ENCODE measurements at regions not wholly inside any gene's neighbourhood (a gene's known extent, or its start where the extent isn't known, plus 50 kb on each side); places are given as distances from the start of the nearest gene placed in this dataset.
"Not testable (repeated sequence)": the region's sequence is repeated elsewhere in the genome, so short reads cannot be mapped to it uniquely, and the experiment has no call there.

DNA sequence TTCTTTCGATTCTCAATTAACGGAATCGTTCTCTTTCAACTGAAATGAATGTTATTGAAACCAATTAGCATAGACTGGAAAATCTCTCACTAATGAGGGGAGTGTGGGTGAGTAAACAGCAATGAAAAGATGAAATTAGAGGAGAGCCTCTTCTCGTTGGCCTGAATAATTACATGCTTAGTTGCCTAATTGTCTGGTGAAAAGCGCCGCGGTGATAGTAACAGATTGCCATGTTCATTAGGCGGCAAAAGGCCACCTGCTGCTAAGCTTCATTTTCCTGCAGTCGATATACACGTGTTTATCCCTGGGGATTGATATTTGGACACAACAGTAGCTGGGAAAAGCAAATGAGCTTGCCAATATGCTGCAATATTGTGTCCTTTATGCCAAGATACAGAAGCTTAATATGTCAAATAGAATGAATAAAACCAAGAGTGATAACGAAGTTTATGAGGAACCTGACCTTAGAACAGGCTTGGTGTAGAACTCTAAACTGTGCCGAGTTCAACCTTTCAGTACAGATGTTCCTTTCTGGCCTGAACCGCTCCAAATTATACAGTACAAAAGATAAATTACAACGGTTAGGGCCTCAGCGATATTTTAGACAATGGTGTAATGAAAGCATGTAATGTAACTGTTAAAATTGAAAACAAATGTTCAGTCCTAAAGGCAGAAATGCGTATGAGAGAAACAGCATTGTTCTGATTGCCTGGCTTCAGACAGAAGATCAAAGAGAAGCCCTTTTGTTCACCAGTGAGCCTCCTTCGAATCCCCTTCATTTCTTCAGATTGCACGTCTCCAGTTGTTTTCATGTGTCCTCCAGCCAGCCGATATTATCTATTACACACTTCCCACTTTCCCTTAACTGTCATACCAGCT is 185.2 kb downstream of the SHOX2 start:
- DNase-seq (ENCODE audit: low spot score) = no peak

DNA sequence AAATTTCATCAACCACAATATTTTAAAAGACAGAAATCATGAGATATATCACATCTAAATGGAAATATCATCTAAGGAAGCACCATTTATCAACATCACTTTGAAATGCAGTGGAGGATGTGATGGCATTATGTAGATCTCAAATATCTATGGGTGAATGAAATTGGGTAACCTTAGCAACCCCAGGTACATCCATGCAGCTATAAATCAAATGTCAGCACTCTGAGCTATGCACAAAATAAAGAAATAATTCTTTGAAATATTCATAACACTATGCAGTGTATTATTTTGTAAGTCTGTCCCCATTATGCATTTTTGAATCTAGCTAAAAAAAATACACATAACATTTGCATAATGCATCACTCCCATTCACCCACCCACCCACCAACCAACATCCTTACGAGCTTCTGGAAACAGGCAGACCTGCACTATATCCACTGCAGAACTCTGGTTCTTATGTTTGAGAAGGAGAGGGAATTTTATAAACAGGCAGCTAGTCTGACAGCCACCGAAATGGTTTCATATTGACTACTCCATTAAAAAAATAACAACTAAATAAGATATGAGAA is 186.8 kb downstream of the SHOX2 start:
- no peak for DNase-seq (ENCODE audit: low spot score)

DNA sequence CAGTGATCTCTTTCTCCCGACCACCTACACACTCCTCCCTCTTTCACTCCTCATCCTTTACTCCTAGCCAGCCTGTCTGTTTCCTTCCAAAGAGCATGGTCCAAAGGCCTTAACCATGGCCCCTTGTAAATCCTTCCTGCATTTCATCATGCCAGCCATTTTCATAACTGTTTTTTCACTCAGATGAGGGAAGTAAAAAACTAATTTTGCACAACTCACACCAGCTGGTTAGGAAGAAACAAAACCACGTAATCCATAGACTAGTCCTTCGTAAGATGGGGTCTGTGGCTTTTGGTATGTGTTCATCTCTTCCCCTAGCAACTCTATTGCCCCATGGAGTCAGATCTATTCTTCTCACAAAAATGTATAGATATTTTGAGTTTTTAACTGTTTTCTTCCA is 187.8 kb downstream of the SHOX2 start:
- no peak for DNase-seq (ENCODE audit: low spot score)

DNA sequence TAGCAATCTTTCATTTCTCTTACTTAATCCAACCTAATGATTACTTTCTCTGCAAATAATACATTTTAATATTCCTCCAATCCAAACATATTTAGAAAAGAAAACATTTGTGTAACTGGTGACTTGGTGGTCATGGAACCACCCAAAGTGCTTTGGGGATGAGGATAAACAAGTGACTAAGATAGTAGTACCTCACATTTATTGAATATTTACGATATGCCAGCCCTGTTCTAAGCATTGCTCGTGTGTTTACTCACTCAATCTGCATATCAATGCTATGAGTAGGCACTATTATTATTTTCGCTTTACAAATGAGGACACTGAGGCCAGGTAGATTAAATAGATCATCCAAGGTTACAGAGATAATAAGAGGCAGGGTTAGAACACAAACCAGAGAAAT is 189.5 kb downstream of the SHOX2 start:
- DNase-seq (ENCODE audit: low spot score) = no peak

DNA sequence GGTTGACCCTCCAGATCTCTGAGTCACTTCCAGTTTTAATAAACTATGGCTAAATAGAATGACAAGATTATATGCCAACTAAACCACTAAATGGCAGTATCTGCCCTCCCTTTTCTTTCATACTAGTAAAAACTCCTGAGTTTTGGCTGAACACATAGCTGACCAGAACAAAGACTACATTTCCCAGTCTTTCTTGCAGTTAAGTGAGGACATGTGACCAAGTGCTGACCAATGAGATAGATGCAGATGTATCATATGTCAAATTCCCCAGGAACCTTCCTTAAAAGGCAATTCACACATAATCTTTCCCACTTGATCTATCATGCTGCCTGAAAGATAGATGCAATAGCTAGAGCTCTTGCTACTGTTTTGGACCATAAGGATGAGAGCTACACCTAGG is 191.3 kb downstream of the SHOX2 start:
- DNase-seq (ENCODE audit: low spot score) = no peak

DNA sequence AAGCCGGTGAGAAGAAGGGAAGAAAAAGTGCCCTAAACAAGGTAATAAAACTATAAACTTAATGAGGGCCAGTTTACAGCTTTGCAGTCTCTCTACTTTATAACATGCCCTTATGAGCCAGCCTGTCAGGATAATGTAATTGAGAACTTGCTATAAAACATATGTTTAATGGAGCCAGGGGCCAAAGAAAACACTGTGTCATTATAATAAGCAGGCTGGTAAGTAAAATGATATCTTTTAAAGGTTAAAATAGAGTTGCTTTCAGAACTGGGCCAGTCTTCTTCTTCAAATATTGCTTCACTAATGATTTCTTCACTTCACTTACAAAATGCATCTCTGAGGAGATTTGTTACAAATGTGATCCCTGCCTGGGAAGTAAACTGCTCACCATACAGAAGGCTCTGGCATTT is 192.5 kb downstream of the SHOX2 start:
- no peak for DNase-seq (ENCODE audit: low spot score)

DNA sequence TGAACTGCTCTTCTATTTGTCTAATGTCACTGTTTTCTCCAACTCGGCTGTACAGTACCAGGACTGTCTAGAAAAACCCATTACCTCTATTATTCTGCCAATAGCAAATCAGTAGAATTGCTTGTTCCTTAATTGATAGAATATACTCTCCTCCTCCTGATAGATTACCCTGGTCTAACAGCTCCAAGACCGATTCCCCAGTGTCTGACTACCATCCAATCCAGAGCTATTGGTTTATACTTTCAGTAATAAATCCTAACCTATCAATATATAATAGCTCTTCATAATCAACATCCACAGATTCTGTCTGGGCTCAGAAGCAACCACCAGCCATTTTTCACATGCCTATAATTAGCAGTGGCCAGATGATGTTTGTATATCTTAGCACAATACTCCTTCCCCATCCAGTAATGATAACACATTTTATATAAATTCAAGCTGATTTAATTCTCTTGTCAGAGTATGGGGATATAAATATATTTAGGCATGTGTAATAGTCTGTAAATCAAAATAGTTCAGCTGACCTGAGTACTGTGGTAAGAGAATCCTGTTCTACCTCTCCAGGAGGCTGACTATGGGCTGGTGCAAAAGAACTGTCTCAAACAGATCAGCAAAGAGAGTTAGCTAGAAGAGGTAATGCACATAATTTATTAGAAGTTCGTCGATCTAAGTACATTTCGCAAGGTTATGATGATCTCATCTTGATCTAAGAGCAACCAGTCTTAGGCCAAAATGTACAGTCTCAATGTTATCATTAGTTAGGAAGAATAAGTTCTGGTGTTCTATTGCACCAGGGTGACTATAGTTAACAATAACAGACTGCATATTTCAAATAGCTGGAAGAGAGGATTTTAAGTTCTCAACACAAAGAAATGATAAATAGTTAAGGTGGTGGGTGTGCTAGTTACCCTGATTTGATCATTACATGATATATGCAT is 193.4 kb downstream of the SHOX2 start:
- DNase-seq (ENCODE audit: low spot score) = no peak

DNA sequence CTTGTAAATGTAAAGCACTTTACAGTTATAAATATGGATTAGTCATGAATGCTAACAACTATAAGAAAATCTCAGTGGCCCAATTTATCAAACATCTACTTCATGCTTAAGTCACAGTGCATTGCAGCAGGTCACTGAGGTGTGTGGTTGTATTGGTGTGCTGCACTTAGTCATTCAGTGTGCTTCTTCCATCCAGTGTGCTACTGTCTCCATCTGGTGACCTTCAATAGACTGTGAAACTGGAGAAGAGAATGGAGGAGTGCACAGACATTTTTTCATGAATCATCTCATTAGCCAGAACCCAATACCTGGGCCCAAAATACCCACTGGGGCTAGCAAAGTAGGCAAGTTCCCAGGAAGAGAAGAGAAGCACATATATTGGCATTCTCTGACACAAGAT is 199.6 kb downstream of the SHOX2 start:
- no peak for DNase-seq (ENCODE audit: low spot score)

DNA sequence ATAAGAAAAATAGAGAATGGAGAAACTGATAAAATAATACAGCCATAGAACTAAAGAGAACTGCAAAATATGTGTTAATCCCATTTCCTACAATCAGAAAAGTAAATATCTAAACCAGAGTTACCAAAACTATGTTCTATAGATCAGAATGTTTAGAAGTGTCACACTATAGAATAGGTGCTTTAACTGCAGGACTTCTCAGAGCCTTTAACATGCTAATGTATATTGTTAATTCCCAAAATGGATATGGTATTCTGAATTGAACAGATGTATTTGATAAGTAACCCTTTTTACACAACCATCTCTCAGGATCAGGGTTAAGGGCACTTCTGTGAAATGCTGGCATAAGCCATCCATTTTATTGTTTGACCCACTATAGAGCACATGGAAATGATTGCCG is 200.3 kb downstream of the SHOX2 start:
- no peak for DNase-seq (ENCODE audit: low spot score)

DNA sequence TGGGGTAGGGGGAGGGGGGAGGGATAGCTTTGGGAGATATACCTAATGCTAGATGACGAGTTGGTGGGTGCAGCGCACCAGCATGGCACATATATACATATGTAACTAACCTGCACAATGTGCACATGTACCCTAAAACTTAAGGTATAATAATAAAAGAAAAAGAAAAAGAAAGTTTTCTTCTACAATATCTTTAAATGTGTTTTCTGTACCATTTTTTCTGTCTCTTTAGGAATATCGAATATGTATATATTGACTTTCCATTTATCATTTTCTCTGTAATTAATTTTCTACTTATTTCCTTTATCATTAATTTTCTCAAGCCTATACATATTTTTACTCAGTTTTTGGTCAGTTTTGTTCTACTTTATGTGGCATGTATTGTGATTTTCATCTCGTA is 203.5 kb downstream of the SHOX2 start:
- not testable (repeated sequence) for DNase-seq (ENCODE audit: low spot score)

DNA sequence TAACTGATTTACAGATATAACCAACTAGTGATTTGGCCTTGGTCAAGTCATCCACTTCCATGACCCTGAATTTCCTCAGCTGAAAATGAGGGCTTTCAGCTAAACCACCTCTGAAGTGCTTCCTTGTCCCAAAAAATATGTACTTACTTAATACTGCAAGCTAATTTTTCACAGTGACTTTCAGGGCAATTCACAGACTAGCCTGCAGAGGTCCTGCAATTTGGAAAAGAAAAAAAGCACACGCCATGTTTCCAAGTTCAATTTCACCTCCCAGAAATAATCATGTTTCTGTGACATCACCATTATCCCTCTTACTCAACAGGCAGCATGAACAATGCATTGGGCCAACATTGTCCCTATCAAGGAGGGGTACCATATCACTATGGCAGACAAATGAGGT is 218.2 kb downstream of the SHOX2 start:
- no peak for DNase-seq (ENCODE audit: low spot score)

DNA sequence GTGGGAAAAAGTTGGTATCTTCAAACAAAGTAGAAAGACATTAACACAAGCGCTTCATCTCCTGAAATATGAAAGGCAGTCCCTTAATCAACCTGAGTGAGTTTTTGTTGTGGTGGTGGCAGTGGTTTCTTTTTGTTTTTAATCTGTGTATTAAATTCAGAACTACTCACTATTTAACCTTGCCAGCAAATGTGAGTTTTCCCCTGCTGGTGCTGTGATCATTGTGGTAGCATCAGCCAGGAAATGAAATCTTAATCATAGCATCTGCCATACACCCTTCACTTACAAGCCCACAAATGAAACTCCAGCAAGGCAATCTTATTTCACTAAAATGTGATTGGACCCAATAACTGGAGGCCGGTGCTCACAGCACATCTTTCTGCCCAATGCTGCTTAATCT is 229.7 kb downstream of the SHOX2 start:
- no peak for DNase-seq (ENCODE audit: low spot score)

DNA sequence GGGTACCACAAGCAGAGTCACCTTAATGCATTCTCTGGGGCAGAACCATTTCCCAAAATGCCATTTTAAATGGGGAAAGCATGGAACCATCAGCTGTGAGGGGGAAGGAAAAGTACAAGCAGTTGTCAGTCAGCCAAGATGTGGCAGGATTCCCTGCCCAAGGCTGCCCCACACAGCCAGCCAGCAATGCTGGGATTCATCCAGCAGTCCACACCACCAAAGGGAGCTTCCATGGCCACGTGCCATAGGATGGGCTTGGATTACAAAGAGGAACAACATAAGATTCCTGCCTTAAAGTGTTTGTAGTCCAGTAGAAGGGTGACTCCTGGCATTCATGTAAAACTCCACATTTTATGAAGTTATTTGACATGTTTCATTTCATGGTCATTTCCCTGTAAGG is 233.3 kb downstream of the SHOX2 start:
- no peak for DNase-seq (ENCODE audit: low spot score)

DNA sequence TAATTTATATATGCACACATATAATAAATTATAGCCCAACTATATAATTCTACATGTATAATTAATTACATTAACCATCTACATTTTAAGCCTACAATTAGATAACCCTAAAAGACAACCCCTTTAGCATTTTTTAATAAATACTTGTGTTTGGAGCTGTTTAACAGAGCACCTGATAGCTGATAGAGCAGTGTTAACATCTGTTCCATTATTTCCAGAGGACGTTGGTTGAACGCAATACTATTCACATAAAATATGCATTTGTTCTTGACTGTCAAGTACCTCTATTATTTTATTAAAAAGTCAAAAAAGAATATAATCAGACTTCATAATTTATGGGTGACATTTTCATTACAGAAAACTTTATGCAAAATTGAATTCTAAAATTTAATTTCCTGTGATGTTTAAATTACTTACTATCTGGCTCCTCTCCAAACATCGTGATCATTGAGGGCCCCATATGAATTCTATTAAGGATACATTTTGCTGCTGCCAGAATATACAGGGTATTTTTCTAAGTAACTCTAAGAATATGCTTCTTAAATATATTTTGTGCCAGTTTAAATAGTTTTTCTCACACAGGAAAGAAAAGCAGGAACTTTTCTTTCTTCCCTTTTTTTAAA is 234.3 kb downstream of the SHOX2 start:
- DNase-seq (ENCODE audit: low spot score) = no peak

DNA sequence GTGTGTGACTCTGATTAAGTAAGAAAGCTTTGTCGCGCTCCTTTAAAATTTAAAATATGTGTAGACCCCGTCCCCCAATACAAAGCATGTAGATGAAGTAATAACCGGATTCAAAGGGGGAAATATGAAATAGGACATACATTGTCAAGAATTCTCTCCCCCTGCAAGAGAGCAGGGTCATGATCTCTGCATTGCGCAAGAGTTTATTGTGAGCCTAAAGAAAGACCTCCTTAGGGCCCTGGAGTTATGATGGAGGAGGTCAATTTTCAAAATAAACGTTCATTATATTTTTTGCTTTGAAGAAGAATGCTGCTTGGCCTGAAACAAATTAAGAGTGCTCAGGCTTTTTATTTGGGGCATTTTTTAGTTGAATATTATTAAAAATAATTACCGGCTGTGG is 235.0 kb downstream of the SHOX2 start:
- no peak for DNase-seq (ENCODE audit: low spot score)

DNA sequence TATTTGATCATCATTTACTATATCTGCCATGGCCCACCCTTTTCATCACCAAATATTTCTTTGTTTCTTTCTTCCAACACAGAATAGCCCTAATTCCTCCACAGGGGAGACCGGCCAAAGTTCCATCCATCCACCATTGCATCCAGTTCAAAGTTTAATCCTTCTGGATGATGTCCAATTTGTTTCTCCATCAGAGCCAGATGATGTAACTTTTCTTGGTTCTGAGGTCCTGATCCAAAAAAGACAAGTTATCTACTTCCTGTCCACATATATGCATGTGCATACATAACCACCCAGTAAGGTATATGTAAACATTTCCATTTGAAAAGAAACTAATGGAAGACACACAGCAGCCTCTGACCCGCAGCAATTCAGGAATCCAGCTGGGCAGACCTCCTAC is 237.3 kb downstream of the SHOX2 start:
- no peak for DNase-seq (ENCODE audit: low spot score)

DNA sequence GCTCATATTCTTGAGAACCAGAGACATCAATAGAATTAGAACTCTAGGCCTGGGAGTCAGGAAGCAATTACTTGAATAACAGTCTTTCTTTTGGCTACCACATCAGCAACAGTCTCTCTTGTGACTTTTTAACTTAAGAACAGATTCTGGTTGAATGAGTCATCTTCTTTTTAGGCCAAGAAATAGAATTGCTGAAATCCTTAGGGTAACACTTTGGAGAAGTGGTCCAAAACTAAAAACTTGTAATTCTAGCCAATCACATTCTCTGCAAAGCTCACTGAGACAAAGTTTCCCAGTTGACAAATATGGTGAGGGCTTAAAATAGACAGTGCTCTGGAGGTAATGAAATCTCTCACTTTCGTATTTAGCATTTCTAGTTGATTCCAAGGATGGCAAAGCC is 238.0 kb downstream of the SHOX2 start:
- DNase-seq (ENCODE audit: low spot score) = no peak

DNA sequence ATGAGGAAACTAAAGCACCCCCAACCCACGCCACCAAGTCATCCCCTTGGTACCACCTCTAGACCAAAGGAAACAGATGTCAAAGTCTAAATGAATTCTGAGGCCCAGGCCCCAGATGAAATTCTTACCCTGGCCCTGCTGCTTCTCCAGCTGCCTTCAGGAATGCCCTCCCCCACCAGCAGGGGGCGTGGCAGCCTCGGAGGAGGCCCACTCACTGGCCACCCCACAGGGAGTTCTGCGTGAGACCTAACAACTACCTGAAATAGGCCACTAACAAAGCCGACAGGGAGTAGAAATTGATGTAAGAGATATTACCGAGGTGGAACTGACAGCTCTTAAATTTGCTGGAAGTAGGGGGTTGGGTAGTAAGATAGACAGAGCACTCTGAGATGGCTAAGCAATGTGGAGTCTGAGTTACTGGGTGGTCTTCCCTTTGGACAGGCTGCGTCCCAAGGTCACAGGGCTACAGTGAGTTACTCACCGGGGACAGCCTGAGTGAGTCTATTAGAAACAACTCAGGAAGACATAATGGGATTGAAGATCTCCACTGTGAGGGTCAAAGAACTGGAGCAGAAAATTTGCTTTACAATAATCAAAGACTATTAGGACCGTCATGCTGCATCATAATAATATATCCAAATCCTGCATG is 240.7 kb downstream of the SHOX2 start:
- peak; percentile 31 for DNase-seq (ENCODE audit: low spot score)

DNA sequence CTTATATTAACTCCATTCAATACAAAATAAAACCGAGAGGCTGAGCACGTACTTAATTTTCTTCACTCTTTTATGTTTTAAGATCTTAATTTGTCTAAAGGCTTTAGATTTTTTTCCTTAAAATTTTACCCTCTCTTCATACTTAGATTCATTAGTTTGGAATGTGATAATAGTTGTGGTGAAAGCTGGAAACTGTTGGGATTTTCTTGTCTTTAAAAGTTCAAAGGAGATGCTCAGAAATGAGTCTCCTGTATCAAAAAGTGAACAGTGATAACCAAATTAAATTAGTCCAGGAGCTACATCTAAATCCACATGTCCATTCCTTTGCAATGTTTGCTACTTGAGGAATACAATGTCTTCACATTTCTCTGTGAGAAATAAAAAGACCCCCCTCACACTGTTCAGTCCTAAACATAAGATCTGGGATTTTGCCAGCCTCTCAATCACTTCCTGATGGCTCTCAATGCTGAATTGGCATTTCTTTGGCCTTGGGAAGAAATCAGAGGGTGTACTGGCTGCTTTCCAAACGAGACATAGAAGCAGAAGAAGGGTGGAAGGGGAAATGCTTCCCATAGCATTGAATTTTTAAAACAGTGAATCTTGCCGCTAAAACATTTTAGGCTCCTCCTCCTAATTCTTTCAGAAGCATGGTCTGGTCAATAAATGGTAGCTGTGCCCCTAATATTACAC is 245.0 kb downstream of the SHOX2 start:
- DNase-seq (ENCODE audit: low spot score) = no peak

DNA sequence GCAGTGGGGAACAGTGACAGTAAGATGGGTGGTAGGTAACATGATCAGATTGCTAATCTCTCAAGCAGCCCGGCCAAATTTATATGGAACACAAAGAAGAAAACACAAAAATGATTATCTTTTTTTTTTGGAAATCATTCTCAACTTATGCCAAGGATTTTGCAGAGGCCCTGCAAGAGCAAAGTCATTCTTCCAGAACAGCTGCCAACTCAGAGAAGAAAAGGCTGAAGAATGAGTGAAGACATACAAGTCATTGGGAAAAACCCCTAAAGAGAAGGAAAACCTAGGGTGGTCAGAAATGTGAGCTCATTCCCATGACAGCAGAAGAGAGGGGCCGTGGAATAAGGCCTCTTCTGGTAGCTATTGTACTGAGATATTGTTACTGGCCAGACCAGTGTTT is 246.7 kb downstream of the SHOX2 start:
- DNase-seq (ENCODE audit: low spot score) = no peak

DNA sequence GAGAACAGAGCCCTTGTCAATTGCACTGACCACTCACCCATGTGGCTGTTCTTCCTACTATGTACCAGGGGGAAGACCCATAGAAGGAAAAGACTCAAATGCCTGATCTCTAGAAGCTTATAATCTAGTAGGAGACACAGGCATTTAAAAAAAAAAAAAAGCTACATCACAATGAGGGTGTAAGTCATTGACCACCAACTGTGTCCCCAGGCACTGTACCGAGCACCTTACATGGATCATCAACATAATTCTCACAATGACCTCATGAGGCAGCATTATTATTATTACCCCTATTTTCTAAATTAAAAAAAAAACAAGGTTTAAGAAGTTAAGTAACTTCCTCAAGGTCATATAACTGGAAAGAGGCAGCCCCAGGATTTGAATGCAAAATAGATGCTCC is 247.4 kb downstream of the SHOX2 start:
- DNase-seq (ENCODE audit: low spot score) = no peak

All from HuH-7 (cell line).